Neural cell (in vitro differentiated cells): ENCODE measurements at regions not wholly inside any gene's neighbourhood (a gene's known extent, or its start where the extent isn't known, plus 50 kb on each side); places are given as distances from the start of the nearest gene placed in this dataset.
A peak's percentile ranks its signal among the peaks of the same experiment; 100 is the strongest.

Experiments
- H2AFZ ChIP-seq: fragments of 200-600, 300-800 bp; sonication (generic), shearing (Covaris generic); 2 replicates; pipeline ENCODE4 v1.6.0; 2014; ENCODE audit warnings: low read depth, mild to moderate bottlenecking, antibody characterized with exemption, low read length, moderate library complexity
- H3F3A ChIP-seq: fragments of 200-600 bp; shearing (Covaris generic); 2 replicates; pipeline ENCODE4 v1.6.1; 2016; ENCODE audit warnings: mild to moderate bottlenecking, moderate library complexity, mixed read lengths, antibody characterized with exemption, low read length; ENCODE audit not compliant: insufficient read depth, poor library complexity, severe bottlenecking
- H3K27ac ChIP-seq: fragments of 200-600, 300-800 bp; sonication (generic), shearing (Covaris generic); 2 replicates; pipeline ENCODE4 v1.5.1; 2014; ENCODE audit warnings: mild to moderate bottlenecking, low read length, moderate library complexity
- H3K27me3 ChIP-seq: fragments of 300-800, 200-600 bp; sonication (generic), shearing (Covaris generic); 2 replicates; pipeline ENCODE4 v1.6.0; 2014; ENCODE audit warnings: mild to moderate bottlenecking, low read depth, low read length, moderate library complexity; ENCODE audit not compliant: insufficient read depth
- H3K36me3 ChIP-seq: fragments of 300-800, 200-600 bp; sonication (generic), shearing (Covaris generic); 2 replicates; pipeline ENCODE4 v1.5.1; 2014; ENCODE audit warnings: mild to moderate bottlenecking, antibody characterized with exemption, low read length, moderate library complexity; ENCODE audit not compliant: insufficient read depth
- H3K4me2 ChIP-seq: fragments of 300-800, 200-600 bp; sonication (generic), shearing (Covaris generic); 2 replicates; pipeline ENCODE4 v1.6.0; 2014; ENCODE audit warnings: mild to moderate bottlenecking, low read length
- H3K4me3 ChIP-seq: fragments of 300-800, 200-600 bp; sonication (generic), shearing (Covaris generic); 2 replicates; pipeline ENCODE4 v1.5.1; 2014; ENCODE audit warnings: mild to moderate bottlenecking, low read length, moderate library complexity
- H3K79me2 ChIP-seq: fragments of 200-600 bp; shearing (Covaris generic); replicated peaks from 2 replicates; pipeline ENCODE4 v1.6.0; 2014; ENCODE audit warnings: mild to moderate bottlenecking, low read length, moderate library complexity; ENCODE audit not compliant: insufficient read depth
- H3K9ac ChIP-seq: fragments of 300-800, 200-600 bp; sonication (generic), shearing (Covaris generic); 2 replicates; pipeline ENCODE4 v1.6.1; 2016; ENCODE audit warnings: mild to moderate bottlenecking, low read length, mixed read lengths
- H3K9me2 ChIP-seq: fragments of 200-600 bp; shearing (Covaris generic); 2 replicates; pipeline ENCODE4 v1.6.1; 2016; ENCODE audit warnings: mild to moderate bottlenecking, low read length, mixed read lengths; ENCODE audit not compliant: insufficient read depth
- H3K9me3 ChIP-seq: fragments of 200-600, 300-800 bp; sonication (generic), shearing (Covaris generic); 2 replicates; pipeline ENCODE4 v1.6.1; 2016; ENCODE audit warnings: mild to moderate bottlenecking, mixed run types, low read length, moderate library complexity, mixed read lengths
- H4K20me1 ChIP-seq: fragments of 200-600 bp; shearing (Covaris generic); 2 replicates; pipeline ENCODE4 v1.6.1; 2016; ENCODE audit warnings: mild to moderate bottlenecking, mixed run types; ENCODE audit not compliant: insufficient read depth
- EP300 ChIP-seq: fragments of 450-650 bp; conservative IDR thresholded peaks from 2 replicates; pipeline ENCODE4 v1.6.1; 2014; ENCODE audit warnings: antibody characterized with exemption, mild to moderate bottlenecking, moderate library complexity; ENCODE audit not compliant: poor library complexity, severe bottlenecking
- EZH2 ChIP-seq: fragments of 200-600, 300-800 bp; shearing (Covaris generic), sonication (generic); IDR thresholded peaks from 2 replicates; pipeline ENCODE4 v1.6.1; 2014; ENCODE audit warnings: antibody characterized with exemption, low read length, borderline replicate concordance, mild to moderate bottlenecking; ENCODE audit not compliant: insufficient read depth, poor library complexity, severe bottlenecking
- MXI1 ChIP-seq: fragments of 450-650 bp; conservative IDR thresholded peaks from 2 replicates; pipeline ENCODE4 v1.6.1; 2014; ENCODE audit warnings: antibody characterized with exemption, mild to moderate bottlenecking; ENCODE audit not compliant: poor library complexity, severe bottlenecking
- POLR2AphosphoS5 ChIP-seq: IDR thresholded peaks from 2 replicates; pipeline ENCODE4 v1.6.1; 2012
- RAD21 ChIP-seq: fragments of 450-650 bp; conservative IDR thresholded peaks from 2 replicates; pipeline ENCODE4 v1.6.1; 2014; ENCODE audit warnings: antibody characterized with exemption, mild to moderate bottlenecking, moderate library complexity
- SMC3 ChIP-seq: fragments of 450-650 bp; conservative IDR thresholded peaks from 2 replicates; pipeline ENCODE4 v1.6.1; 2014; ENCODE audit warnings: antibody characterized with exemption, mild to moderate bottlenecking, moderate library complexity; ENCODE audit not compliant: poor library complexity
- TAF1 ChIP-seq: IDR thresholded peaks from 2 replicates; pipeline ENCODE4 v1.6.1; 2012; ENCODE audit warnings: low read depth
- TF ChIP-seq, protein P1 (sequence below): fragments of 450-650 bp; IDR thresholded peaks from 2 replicates; pipeline ENCODE4 v1.5.1; 2014; ENCODE audit warnings: antibody characterized with exemption, mild to moderate bottlenecking, moderate library complexity; ENCODE audit not compliant: poor library complexity, severe bottlenecking
- TF ChIP-seq, protein P2 (sequence below): IDR thresholded peaks from 2 replicates; pipeline ENCODE4 v1.6.1; 2012; ENCODE audit warnings: borderline replicate concordance

GRCh38 chr13:108527844-108528243 lies 101.6 kb upstream of the MYO16 start:
- H3K79me2 ChIP-seq = no peaks in the 10 kb centered on the region
- no peaks in the 10 kb centered on the region for H4K20me1 ChIP-seq
- no peaks in the 10 kb centered on the region for H3K27me3 ChIP-seq
- H2AFZ ChIP-seq = no peak overlapping the region
- H3K9me3 ChIP-seq = no peaks in the 10 kb centered on the region
- no peaks in the 10 kb centered on the region for H3K9me2 ChIP-seq
- no peak overlapping the region for H3K4me3 ChIP-seq
- H3F3A ChIP-seq = no peaks in the 10 kb centered on the region
- H3K4me2 ChIP-seq = no peak overlapping the region
- H3K9ac ChIP-seq = no peak overlapping the region
- no peak overlapping the region for H3K27ac ChIP-seq
- H3K36me3 ChIP-seq = no peaks in the 10 kb centered on the region
- TF ChIP-seq, protein P1, sequence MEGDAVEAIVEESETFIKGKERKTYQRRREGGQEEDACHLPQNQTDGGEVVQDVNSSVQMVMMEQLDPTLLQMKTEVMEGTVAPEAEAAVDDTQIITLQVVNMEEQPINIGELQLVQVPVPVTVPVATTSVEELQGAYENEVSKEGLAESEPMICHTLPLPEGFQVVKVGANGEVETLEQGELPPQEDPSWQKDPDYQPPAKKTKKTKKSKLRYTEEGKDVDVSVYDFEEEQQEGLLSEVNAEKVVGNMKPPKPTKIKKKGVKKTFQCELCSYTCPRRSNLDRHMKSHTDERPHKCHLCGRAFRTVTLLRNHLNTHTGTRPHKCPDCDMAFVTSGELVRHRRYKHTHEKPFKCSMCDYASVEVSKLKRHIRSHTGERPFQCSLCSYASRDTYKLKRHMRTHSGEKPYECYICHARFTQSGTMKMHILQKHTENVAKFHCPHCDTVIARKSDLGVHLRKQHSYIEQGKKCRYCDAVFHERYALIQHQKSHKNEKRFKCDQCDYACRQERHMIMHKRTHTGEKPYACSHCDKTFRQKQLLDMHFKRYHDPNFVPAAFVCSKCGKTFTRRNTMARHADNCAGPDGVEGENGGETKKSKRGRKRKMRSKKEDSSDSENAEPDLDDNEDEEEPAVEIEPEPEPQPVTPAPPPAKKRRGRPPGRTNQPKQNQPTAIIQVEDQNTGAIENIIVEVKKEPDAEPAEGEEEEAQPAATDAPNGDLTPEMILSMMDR = no peak
- TF ChIP-seq POLR2AphosphoS5 (peak; percentile 86), RAD21 (no peak), EP300 (peak; percentile 84), EZH2 (no peak), SMC3 (no peak), TAF1 (no peak), MXI1 (no peak)
- TF ChIP-seq, protein P2, sequence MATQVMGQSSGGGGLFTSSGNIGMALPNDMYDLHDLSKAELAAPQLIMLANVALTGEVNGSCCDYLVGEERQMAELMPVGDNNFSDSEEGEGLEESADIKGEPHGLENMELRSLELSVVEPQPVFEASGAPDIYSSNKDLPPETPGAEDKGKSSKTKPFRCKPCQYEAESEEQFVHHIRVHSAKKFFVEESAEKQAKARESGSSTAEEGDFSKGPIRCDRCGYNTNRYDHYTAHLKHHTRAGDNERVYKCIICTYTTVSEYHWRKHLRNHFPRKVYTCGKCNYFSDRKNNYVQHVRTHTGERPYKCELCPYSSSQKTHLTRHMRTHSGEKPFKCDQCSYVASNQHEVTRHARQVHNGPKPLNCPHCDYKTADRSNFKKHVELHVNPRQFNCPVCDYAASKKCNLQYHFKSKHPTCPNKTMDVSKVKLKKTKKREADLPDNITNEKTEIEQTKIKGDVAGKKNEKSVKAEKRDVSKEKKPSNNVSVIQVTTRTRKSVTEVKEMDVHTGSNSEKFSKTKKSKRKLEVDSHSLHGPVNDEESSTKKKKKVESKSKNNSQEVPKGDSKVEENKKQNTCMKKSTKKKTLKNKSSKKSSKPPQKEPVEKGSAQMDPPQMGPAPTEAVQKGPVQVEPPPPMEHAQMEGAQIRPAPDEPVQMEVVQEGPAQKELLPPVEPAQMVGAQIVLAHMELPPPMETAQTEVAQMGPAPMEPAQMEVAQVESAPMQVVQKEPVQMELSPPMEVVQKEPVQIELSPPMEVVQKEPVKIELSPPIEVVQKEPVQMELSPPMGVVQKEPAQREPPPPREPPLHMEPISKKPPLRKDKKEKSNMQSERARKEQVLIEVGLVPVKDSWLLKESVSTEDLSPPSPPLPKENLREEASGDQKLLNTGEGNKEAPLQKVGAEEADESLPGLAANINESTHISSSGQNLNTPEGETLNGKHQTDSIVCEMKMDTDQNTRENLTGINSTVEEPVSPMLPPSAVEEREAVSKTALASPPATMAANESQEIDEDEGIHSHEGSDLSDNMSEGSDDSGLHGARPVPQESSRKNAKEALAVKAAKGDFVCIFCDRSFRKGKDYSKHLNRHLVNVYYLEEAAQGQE = peak; percentile 66

DNA sequence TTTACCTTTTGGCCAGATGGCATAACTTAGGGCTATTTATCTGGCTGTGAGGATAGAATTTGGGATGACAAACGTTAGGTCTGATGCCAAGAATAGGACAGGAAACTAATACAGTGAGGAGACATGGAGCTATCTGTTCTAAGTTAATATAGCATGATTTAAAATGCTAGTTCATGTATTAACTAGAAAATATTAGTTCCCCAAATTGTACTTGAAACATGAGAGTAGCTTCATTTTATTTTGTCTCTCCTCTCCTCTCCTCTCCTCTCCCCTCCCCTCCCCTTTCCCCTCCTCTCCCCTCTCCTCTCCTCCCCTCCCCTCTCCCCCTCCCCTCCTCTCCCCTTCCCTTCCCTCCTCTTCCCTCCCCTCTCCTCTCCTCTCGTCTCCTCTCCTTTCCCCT lies 101.1 kb upstream of the MYO16 start:
- Histone ChIP-seq H3K79me2 (no peaks in the 10 kb centered on the region), H4K20me1 (no peaks in the 10 kb centered on the region), H2AFZ (no peak overlapping the region), H3K4me2 (no peak overlapping the region), H3K9me2 (no peaks in the 10 kb centered on the region), H3K9me3 (no peaks in the 10 kb centered on the region), H3K27ac (no peak overlapping the region), H3K27me3 (no peaks in the 10 kb centered on the region), H3K4me3 (no peak overlapping the region), H3K9ac (no peak overlapping the region), H3F3A (no peaks in the 10 kb centered on the region), H3K36me3 (no peaks in the 10 kb centered on the region)
- TF ChIP-seq TAF1 = no peak
- TF ChIP-seq MXI1 = no peak
- TF ChIP-seq SMC3 = no peak
- no peak for TF ChIP-seq POLR2AphosphoS5
- TF ChIP-seq EZH2 = no peak

GRCh38 chr13:108533842-108534241 lies 95.6 kb upstream of the MYO16 start:
- no peaks in the 10 kb centered on the region for H3K9me3 ChIP-seq
- H3K4me3 ChIP-seq = no peak overlapping the region
- no peaks in the 10 kb centered on the region for H3K36me3 ChIP-seq
- no peaks in the 10 kb centered on the region for H3F3A ChIP-seq
- no peak overlapping the region for H3K9ac ChIP-seq
- H3K27ac ChIP-seq = no peak overlapping the region
- no peaks in the 10 kb centered on the region for H3K9me2 ChIP-seq
- H4K20me1 ChIP-seq = no peaks in the 10 kb centered on the region
- TF ChIP-seq EZH2 = no peak
- no peak for TF ChIP-seq SMC3
- no peak for TF ChIP-seq POLR2AphosphoS5
- TF ChIP-seq EP300 = no peak
- no peak for TF ChIP-seq RAD21
- TF ChIP-seq, protein P2 = no peak
- TF ChIP-seq MXI1 = no peak
- TF ChIP-seq, protein P1 = no peak
- TF ChIP-seq TAF1 = no peak
- H3K79me2 ChIP-seq = no peaks in the 10 kb centered on the region
- H3K27me3 ChIP-seq = no peaks in the 10 kb centered on the region
- no peak overlapping the region for H2AFZ ChIP-seq
- H3K4me2 ChIP-seq = no peak overlapping the region
